ENCODE measurements at regions not wholly inside any gene's neighbourhood (a gene's known extent, or its start where the extent isn't known, plus 50 kb on each side); places are given as distances from the start of the nearest gene placed in this dataset.

DNA sequence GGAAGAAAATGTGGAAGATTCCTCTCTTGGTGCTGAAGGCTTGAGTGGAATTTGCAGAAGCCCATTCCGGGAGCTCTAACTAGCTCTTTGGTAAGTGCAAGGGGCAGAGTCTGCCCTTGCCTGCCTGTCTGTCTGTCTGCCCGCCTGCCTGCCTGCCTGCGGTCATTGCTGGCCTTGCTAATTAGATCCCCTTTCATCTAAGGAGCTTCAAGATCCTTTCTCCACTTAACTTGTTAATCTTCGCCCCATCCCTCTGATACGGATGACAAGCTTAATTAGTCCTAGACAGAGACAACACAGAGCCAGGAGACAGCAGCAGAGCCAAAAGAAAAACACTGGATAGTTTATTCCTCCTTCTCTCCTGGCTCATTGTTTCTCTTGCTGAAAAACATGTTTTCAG is 80.2 kb upstream of the GADD45A start:
- no peak overlapping the region for H3K4me3 Mint-ChIP-seq
- no peaks in the 10 kb centered on the region for H3K36me3 ChIP-seq (replicated peaks in 1 of 2; ENCODE audit: control extremely low read depth in 1 of 2, control insufficient read depth in 1 of 2, extremely low read depth in 1 of 2, insufficient read depth in 2 of 2, low read length in 1 of 2)
- no peaks in the 10 kb centered on the region for H3K9me3 Mint-ChIP-seq (ENCODE audit: insufficient read depth)
- no peak overlapping the region for H3K27ac Mint-ChIP-seq
- no peaks in the 10 kb centered on the region for H3K27me3 ChIP-seq (replicated peaks in 1 of 4; ENCODE audit: control extremely low read depth in 1 of 4, control insufficient read depth in 3 of 4, insufficient read depth in 4 of 4, low read length in 3 of 4)
- H3K9ac ChIP-seq (ENCODE audit: low read length) = no peak overlapping the region
- H3K4me2 ChIP-seq (replicated peaks; ENCODE audit: low read depth, low read length, poor library complexity, severe bottlenecking) = no peak overlapping the region
- 89% methylated on average over 5 of the region's 5 CpGs for WGBS (ENCODE audit: insufficient coverage)
- intact Hi-C loops (cut with micrococcal nuclease) = no loop called here
- no peaks in the 10 kb centered on the region for H3K79me2 ChIP-seq (ENCODE audit: control insufficient read depth, insufficient read depth, low read length)
- ChIA-PET POLR2A (no interaction called here), CTCF (no interaction called here)
- no peaks in the 10 kb centered on the region for H3K4me1 ChIP-seq (ENCODE audit: control insufficient read depth in 2 of 2, insufficient read depth in 2 of 2, low read length in 2 of 2)
- no peak for DNase-seq
- H3K9me3 ChIP-seq (ENCODE audit: control extremely low read depth in 1 of 3, control insufficient read depth in 2 of 3, insufficient read depth in 1 of 3, low read length in 2 of 3) = no peaks in the 10 kb centered on the region
- no peak overlapping the region for H3K27ac ChIP-seq (ENCODE audit: low read length in 2 of 2)
- H3K4me3 ChIP-seq (ENCODE audit: control extremely low read depth in 1 of 5, extremely low read depth in 1 of 5, insufficient read depth in 1 of 5, low read depth in 2 of 5, low read length in 4 of 5) = no peak overlapping the region
- H3K4me1 Mint-ChIP-seq = no peaks in the 10 kb centered on the region
- H2AFZ ChIP-seq (ENCODE audit: insufficient read depth, low read depth, low read length, poor library complexity, severe bottlenecking) = no peak overlapping the region
- no peaks in the 10 kb centered on the region for H4K20me1 ChIP-seq (ENCODE audit: control insufficient read depth, insufficient read depth, low read length, poor library complexity, severe bottlenecking)
- ATAC-seq (ENCODE audit: low read depth) = no peak
- TF ChIP-seq EZH2 (IDR thresholded peaks at IDR 0.05; ENCODE audit: borderline replicate concordance, insufficient read depth, low read depth, low read length, poor library complexity, severe bottlenecking) = no peak
- TF ChIP-seq, protein P1, sequence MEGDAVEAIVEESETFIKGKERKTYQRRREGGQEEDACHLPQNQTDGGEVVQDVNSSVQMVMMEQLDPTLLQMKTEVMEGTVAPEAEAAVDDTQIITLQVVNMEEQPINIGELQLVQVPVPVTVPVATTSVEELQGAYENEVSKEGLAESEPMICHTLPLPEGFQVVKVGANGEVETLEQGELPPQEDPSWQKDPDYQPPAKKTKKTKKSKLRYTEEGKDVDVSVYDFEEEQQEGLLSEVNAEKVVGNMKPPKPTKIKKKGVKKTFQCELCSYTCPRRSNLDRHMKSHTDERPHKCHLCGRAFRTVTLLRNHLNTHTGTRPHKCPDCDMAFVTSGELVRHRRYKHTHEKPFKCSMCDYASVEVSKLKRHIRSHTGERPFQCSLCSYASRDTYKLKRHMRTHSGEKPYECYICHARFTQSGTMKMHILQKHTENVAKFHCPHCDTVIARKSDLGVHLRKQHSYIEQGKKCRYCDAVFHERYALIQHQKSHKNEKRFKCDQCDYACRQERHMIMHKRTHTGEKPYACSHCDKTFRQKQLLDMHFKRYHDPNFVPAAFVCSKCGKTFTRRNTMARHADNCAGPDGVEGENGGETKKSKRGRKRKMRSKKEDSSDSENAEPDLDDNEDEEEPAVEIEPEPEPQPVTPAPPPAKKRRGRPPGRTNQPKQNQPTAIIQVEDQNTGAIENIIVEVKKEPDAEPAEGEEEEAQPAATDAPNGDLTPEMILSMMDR (IDR thresholded peaks at IDR 0.05) = no peak
- H3K27me3 Mint-ChIP-seq = no peaks in the 10 kb centered on the region

DNA sequence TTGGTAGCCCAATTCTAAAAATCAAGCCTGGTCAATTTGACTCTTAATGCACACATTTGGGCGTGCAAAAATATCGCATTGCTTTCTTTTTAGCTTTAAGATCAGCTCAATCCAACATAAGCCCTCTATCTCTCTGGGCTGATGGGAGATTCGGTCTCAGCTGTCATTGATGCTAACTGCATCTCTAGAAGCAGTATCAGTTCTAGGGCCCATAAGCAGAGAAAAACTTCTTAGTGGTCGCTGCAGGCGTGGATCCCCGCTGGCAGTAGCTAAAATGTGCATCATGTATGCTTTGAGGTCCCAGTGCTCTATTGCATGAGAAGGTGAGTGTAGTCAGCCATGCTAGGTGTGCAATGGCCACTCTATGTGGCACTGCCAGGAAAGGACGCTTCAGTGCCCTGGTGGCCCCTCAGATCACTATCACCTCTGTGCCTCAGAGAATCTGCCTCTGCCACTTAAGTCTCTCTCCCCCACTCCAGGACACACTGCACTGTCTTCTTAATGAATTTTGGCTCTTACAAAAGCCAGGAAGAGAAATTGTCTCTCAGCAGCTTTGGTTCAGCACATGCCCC is 79.7 kb upstream of the GADD45A start:
- no peaks in the 10 kb centered on the region for H3K27me3 ChIP-seq (replicated peaks in 1 of 4; ENCODE audit: control extremely low read depth in 1 of 4, control insufficient read depth in 3 of 4, insufficient read depth in 4 of 4, low read length in 3 of 4)
- Mint-ChIP-seq H3K4me1 (no peaks in the 10 kb centered on the region), H3K27me3 (no peaks in the 10 kb centered on the region), H3K9me3 (ENCODE audit: insufficient read depth) (no peaks in the 10 kb centered on the region), H3K4me3 (no peak overlapping the region), H3K27ac (no peak overlapping the region)
- no peak for DNase-seq
- H3K4me1 ChIP-seq (ENCODE audit: control insufficient read depth in 2 of 2, insufficient read depth in 2 of 2, low read length in 2 of 2) = no peaks in the 10 kb centered on the region
- no peak overlapping the region for H3K27ac ChIP-seq (ENCODE audit: low read length in 2 of 2)
- H2AFZ ChIP-seq (ENCODE audit: insufficient read depth, low read depth, low read length, poor library complexity, severe bottlenecking) = no peak overlapping the region
- H3K9ac ChIP-seq (ENCODE audit: low read length) = no peak overlapping the region
- no peaks in the 10 kb centered on the region for H3K36me3 ChIP-seq (replicated peaks in 1 of 2; ENCODE audit: control extremely low read depth in 1 of 2, control insufficient read depth in 1 of 2, extremely low read depth in 1 of 2, insufficient read depth in 2 of 2, low read length in 1 of 2)
- no peak for TF ChIP-seq EZH2 (IDR thresholded peaks at IDR 0.05; ENCODE audit: borderline replicate concordance, insufficient read depth, low read depth, low read length, poor library complexity, severe bottlenecking)
- TF ChIP-seq, protein P1 (IDR thresholded peaks at IDR 0.05) = no peak
- H3K79me2 ChIP-seq (ENCODE audit: control insufficient read depth, insufficient read depth, low read length) = no peaks in the 10 kb centered on the region
- no peak overlapping the region for H3K4me3 ChIP-seq (ENCODE audit: control extremely low read depth in 1 of 5, extremely low read depth in 1 of 5, insufficient read depth in 1 of 5, low read depth in 2 of 5, low read length in 4 of 5)
- H4K20me1 ChIP-seq (ENCODE audit: control insufficient read depth, insufficient read depth, low read length, poor library complexity, severe bottlenecking) = no peaks in the 10 kb centered on the region
- POLR2A ChIA-PET = no interaction called here
- no peak for ATAC-seq (ENCODE audit: low read depth)
- intact Hi-C loops (cut with micrococcal nuclease) = no loop called here
- WGBS (ENCODE audit: insufficient coverage) = 67% methylated on average over 5 of the region's 7 CpGs
- CTCF ChIA-PET = no interaction called here
- no peaks in the 10 kb centered on the region for H3K9me3 ChIP-seq (ENCODE audit: control extremely low read depth in 1 of 3, control insufficient read depth in 2 of 3, insufficient read depth in 1 of 3, low read length in 2 of 3)
- H3K4me2 ChIP-seq (replicated peaks; ENCODE audit: low read depth, low read length, poor library complexity, severe bottlenecking) = no peak overlapping the region
